C4-2B (cell line): ENCODE measurements at regions not wholly inside any gene's neighbourhood (a gene's known extent, or its start where the extent isn't known, plus 50 kb on each side); places are given as distances from the start of the nearest gene placed in this dataset.

Experiments used
- H3K27ac ChIP-seq: fragments of 450-650 bp; 2 replicates; pipeline ENCODE4 v1.5.1; 2017
- ZFX ChIP-seq: fragments of 450-650 bp; IDR thresholded peaks from 2 replicates; pipeline ENCODE4 v1.6.1; 2017
- TF ChIP-seq, protein P1 (sequence below): fragments of 450-650 bp; conservative IDR thresholded peaks from 2 replicates; pipeline ENCODE4 v1.5.1; 2017; ENCODE audit warnings: mild to moderate bottlenecking

DNA sequence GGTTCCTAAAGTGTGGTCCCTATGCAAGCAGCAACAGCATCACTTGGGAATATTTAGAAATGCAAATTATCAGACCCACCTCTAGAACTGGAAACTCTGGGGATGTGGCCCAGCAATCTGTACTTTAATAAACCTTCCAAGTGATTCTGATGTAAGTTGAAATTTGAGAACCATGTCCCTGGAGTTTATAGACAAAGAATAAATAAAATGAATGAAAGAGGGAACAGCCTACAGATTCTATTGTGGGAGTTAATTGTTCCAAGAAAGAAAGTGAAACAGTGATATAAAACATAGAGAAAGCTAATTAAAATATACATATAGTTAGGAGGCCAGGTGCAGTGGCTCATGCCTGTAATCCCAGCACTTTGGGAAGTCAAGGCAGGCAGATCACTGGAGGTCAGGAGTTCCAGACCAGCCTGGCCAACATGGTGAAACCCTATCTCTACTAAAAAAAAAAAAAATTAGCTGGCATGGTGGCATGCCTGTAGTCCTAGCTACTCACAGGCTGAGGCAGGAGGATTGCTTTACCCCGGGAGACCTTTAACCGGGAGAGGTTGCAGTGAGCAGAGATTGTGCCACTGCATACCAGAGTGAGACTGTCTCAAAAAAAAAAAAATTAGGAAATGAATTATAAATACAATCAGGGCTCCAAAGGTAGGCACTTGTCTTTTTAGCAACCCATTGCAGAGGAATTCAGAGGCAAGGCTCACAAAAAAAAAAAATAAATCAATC lies 507.5 kb downstream of the NAV3 start:
- TF ChIP-seq, protein P1, sequence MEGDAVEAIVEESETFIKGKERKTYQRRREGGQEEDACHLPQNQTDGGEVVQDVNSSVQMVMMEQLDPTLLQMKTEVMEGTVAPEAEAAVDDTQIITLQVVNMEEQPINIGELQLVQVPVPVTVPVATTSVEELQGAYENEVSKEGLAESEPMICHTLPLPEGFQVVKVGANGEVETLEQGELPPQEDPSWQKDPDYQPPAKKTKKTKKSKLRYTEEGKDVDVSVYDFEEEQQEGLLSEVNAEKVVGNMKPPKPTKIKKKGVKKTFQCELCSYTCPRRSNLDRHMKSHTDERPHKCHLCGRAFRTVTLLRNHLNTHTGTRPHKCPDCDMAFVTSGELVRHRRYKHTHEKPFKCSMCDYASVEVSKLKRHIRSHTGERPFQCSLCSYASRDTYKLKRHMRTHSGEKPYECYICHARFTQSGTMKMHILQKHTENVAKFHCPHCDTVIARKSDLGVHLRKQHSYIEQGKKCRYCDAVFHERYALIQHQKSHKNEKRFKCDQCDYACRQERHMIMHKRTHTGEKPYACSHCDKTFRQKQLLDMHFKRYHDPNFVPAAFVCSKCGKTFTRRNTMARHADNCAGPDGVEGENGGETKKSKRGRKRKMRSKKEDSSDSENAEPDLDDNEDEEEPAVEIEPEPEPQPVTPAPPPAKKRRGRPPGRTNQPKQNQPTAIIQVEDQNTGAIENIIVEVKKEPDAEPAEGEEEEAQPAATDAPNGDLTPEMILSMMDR: no peak
- no peak for TF ChIP-seq ZFX
- peak overlapping the region; percentile 44; the same call in 1 of the 2 replicates for H3K27ac ChIP-seq

DNA sequence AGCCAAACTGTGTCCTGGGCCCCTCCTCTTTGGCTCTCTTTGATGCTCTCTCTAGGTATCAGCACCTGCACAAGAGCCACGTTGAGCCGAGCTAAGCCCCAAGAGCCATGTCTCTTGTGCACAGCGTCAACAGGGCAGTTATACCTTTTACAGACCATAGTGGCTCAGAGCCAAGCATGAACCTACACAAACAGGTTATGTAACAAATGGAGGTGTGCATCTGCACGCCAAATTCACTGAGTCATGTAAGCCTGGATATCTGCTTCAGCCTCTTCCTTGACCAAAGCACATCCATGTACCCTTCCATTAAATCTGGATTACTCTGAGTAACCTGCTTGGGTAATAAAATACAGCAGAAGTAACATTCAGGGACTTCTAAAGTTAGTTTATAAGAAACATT lies 509.7 kb downstream of the NAV3 start:
- no peak overlapping the region; the same call in 1 of the 2 replicates for H3K27ac ChIP-seq
- no peak for TF ChIP-seq ZFX
- TF ChIP-seq, protein P1: no peak

DNA sequence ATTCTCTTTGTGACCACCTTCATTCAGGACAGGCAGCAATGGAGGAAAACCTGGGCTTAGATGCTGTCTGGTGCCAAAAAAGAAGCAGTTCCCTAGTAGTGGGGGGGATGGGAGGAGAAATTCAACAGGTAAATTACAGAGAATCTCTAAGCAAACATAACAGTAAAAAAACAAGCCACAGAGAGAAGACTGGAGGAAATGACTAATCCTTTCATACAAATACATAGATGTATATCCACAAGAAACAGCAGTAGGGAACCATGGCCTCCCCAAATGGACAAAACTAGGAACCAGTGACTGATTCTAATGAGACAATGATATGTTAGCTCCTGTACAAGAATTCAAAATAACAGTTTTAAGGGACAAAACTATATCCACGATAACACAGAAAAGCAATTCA lies 513.0 kb downstream of the NAV3 start:
- TF ChIP-seq ZFX: no peak
- TF ChIP-seq, protein P1: no peak
- H3K27ac ChIP-seq: no peak overlapping the region

DNA sequence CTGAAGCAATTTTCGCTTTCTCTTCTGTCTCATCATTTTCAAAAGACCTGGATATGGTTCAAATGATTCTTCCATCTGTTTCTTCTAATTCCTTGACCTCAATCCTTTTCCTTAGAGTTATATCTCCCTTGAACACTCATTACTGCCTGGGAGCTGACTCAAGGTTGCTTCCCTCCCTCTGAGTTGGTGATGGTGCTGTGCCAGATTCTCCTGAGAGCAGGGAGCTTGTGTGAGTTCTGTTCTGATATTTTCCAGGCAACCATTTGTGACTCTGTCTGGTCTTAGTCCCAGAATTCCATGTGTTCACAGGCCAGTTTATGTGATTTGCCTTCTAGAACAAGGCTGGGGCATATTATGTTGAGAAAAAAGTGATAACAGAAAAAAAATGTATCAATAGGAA lies 505.1 kb upstream of the SYT1 start:
- no peak overlapping the region for H3K27ac ChIP-seq
- TF ChIP-seq, protein P1: no peak
- TF ChIP-seq ZFX: no peak

DNA sequence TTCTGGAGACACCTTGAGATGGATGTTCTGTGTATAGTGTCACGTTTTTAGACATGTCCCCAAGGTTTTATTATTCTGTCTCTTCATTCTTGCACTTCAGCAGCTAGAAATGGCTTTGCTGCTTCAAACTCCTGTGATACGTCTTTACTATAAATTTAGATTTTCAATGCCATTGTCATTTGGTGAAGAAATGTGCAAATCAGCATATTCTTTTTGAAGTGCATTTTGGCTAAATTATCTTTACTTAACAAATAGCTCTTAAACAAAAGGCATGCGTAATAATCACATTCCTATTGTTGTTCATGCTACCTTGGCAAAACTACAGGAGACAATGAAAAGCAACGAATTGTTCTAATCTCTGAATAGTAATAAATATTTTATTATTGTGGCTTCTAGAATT lies 502.9 kb upstream of the SYT1 start:
- TF ChIP-seq ZFX: no peak
- TF ChIP-seq, protein P1: no peak
- H3K27ac ChIP-seq: no peak overlapping the region

DNA sequence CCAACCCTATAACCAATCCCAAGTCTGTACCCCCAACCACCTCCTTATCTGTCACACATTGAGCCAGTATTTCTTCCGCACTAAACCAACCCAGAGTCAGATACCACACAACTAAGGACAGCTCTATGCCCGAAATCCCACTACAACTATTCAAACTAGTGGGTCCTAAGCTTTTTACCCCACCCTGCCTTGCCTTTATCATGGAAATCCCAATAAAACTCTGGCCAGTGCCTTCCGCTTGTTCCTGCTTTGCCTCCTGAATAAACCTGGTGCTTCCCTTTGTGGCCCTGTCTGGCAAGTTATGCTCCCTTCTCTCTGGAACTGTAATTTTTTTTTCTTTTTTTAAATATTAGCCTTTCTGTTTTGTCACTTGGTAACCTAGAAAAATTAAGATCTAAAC lies 493.3 kb upstream of the SYT1 start:
- TF ChIP-seq ZFX: no peak
- TF ChIP-seq, protein P1: no peak
- H3K27ac ChIP-seq: no peak overlapping the region

DNA sequence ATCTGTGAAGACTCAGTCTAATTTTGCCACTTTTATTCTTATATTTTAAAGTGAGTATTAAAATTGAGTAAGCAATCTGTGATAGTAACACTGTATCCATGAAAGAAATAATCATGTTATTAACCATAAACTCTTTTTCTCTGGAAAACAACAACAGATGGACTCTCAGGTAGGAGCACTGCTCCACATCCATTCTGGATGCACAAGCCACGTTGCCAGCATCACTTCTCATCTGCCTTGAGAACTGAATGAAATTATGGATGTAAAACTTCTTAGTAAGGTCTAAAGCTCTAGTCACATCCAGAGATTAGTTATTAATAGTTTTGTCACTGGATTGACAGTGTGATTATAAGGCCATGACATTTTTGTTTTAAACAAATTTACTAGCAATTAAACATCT lies 489.1 kb upstream of the SYT1 start:
- no peak overlapping the region for H3K27ac ChIP-seq
- TF ChIP-seq ZFX: no peak
- TF ChIP-seq, protein P1: no peak
